ENCODE measurements at regions not wholly inside any gene's neighbourhood (a gene's known extent, or its start where the extent isn't known, plus 50 kb on each side); places are given as distances from the start of the nearest gene placed in this dataset.

- Histone ChIP-seq H3K79me2 (ENCODE audit: insufficient read depth, low read length) (no peaks in the 10 kb centered on the region), H3K27me3 (ENCODE audit: control insufficient read depth in 1 of 2, insufficient read depth in 2 of 2, low read length in 2 of 2) (no peaks in the 10 kb centered on the region), H3K36me3 (replicated peaks in 1 of 2; ENCODE audit: control insufficient read depth in 1 of 2, insufficient read depth in 2 of 2, low read length in 2 of 2) (no peaks in the 10 kb centered on the region), H3K27ac (ENCODE audit: extremely low read length, insufficient read depth, low read length) (no peak overlapping the region), H2AFZ (ENCODE audit: low read length) (no peak overlapping the region), H3K4me2 (ENCODE audit: low read depth, low read length) (no peak overlapping the region), H3K4me1 (ENCODE audit: insufficient read depth, low read length) (no peaks in the 10 kb centered on the region), H3K9ac (ENCODE audit: insufficient read depth, low read depth, low read length) (no peak overlapping the region), H3K9me3 (ENCODE audit: low read length) (peaks cover 6% of the 10 kb centered on the region; the same call in 1 of the 2 replicates), H3K4me3 (replicated peaks in 1 of 3; ENCODE audit: insufficient read depth in 1 of 3, low read depth in 2 of 3, low read length in 3 of 3) (no peak overlapping the region), H4K20me1 (ENCODE audit: insufficient read depth, low read length) (no peaks in the 10 kb centered on the region)
- WGBS (ENCODE audit: low lambda C conversion rate): 4% methylated on average over 1 of the region's 1 CpG
- CTCF ChIA-PET (ENCODE audit: low intra/inter-chr PET ratio, low total read pairs): no interaction called here
- POLR2A ChIA-PET: no interaction called here
- ATAC-seq: no peak
- no peak for DNase-seq (ENCODE audit: low spot score)
- intact Hi-C loops (cut with micrococcal nuclease; ENCODE audit: unreplicated experiment): no loop called here
- no peak for TF ChIP-seq IKZF5 (CRISPR knock-in tag; IDR thresholded peaks at IDR 0.05)
- no peak for TF ChIP-seq ZBTB3 (CRISPR knock-in tag; IDR thresholded peaks at IDR 0.05; ENCODE audit: borderline replicate concordance, low read depth)
- TF ChIP-seq EED (CRISPR knock-in tag; IDR thresholded peaks at IDR 0.05): no peak
- TF ChIP-seq ZBTB39 (CRISPR knock-in tag; IDR thresholded peaks at IDR 0.05): no peak
- no peak for TF ChIP-seq ZFP1 (CRISPR knock-in tag; IDR thresholded peaks at IDR 0.05)
- no TSS peak for BruUV-seq (replicated peaks)
- no peak for FAIRE-seq
- in situ Hi-C loops (cut with HindIII; ENCODE audit: extremely low pct_ligation_motif_present, low pct_unique_long_range_greater_than_20kb): no loop called here
Observed at GRCh38 chr5:158588617-158589016, 511.1 kb downstream of the EBF1 start.

GRCh38 chr5:158586054-158586453 lies 513.7 kb downstream of the EBF1 start:
- H3K9me3 ChIP-seq (ENCODE audit: low read length): peaks cover 2% of the 10 kb centered on the region; the same call in 1 of the 2 replicates
- POLR2A ChIA-PET: no interaction called here
- no peaks in the 10 kb centered on the region for H3K4me1 ChIP-seq (ENCODE audit: insufficient read depth, low read length)
- in situ Hi-C loops (cut with HindIII; ENCODE audit: extremely low pct_ligation_motif_present, low pct_unique_long_range_greater_than_20kb): no loop called here
- no peak overlapping the region for H3K4me3 ChIP-seq (replicated peaks in 1 of 3; ENCODE audit: insufficient read depth in 1 of 3, low read depth in 2 of 3, low read length in 3 of 3)
- no peaks in the 10 kb centered on the region for H3K79me2 ChIP-seq (ENCODE audit: insufficient read depth, low read length)
- 40% methylated on average over 2 of the region's 2 CpGs for WGBS (ENCODE audit: low lambda C conversion rate)
- H3K27ac ChIP-seq (ENCODE audit: extremely low read length, insufficient read depth, low read length): no peak overlapping the region
- H3K27me3 ChIP-seq (ENCODE audit: control insufficient read depth in 1 of 2, insufficient read depth in 2 of 2, low read length in 2 of 2): no peaks in the 10 kb centered on the region
- CTCF ChIA-PET (ENCODE audit: low intra/inter-chr PET ratio, low total read pairs): no interaction called here
- intact Hi-C loops (cut with micrococcal nuclease; ENCODE audit: unreplicated experiment): no loop called here
- H3K4me2 ChIP-seq (ENCODE audit: low read depth, low read length): no peak overlapping the region
- no peak overlapping the region for H3K9ac ChIP-seq (ENCODE audit: insufficient read depth, low read depth, low read length)
- no peak overlapping the region for H2AFZ ChIP-seq (ENCODE audit: low read length)
- no TSS peak for BruUV-seq (replicated peaks)
- H4K20me1 ChIP-seq (ENCODE audit: insufficient read depth, low read length): no peaks in the 10 kb centered on the region
- FAIRE-seq (no peak), DNase-seq (ENCODE audit: low spot score) (no peak), ATAC-seq (no peak)
- H3K36me3 ChIP-seq (replicated peaks in 1 of 2; ENCODE audit: control insufficient read depth in 1 of 2, insufficient read depth in 2 of 2, low read length in 2 of 2): no peaks in the 10 kb centered on the region
- no peak for TF ChIP-seq MED1 (CRISPR knock-in tag; IDR thresholded peaks at IDR 0.05)
- no peak for TF ChIP-seq ZNF687 (CRISPR knock-in tag; IDR thresholded peaks at IDR 0.05)
- no peak for TF ChIP-seq ZBTB39 (CRISPR knock-in tag; IDR thresholded peaks at IDR 0.05)
